ENCODE measurements at regions not wholly inside any gene's neighbourhood (a gene's known extent, or its start where the extent isn't known, plus 50 kb on each side); places are given as distances from the start of the nearest gene placed in this dataset.

- TF ChIP-seq CTCF (IDR thresholded peaks at IDR 0.05; ENCODE audit: insufficient read depth, low read length, poor library complexity, severe bottlenecking): no peak
- no peak for TF ChIP-seq EZH2phosphoT487 (conservative IDR thresholded peaks at IDR 0.05; ENCODE audit: low read length)
Measured at GRCh38 chr6:6406715-6407070, 86.2 kb upstream of the F13A1 start.
